HepG2 (cell line): ENCODE measurements at regions not wholly inside any gene's neighbourhood (a gene's known extent, or its start where the extent isn't known, plus 50 kb on each side); places are given as distances from the start of the nearest gene placed in this dataset.

Experiments
- ATM ChIP-seq: fragments of 450-650 bp; IDR thresholded peaks from 2 replicates; pipeline ENCODE4 v1.7.1; 2017; ENCODE audit warnings: mild to moderate bottlenecking, borderline replicate concordance
- CCDC6 ChIP-seq: sonication (generic); formaldehyde crosslinking; IDR thresholded peaks from 2 replicates; pipeline ENCODE4 v1.8.1; 2022; ENCODE audit warnings: mild to moderate bottlenecking, missing genetic modification reagents, moderate library complexity
- RNF2 ChIP-seq: fragments of 450-650 bp; conservative IDR thresholded peaks from 2 replicates; pipeline ENCODE4 v1.6.1; 2016; ENCODE audit warnings: low read depth
- ZBTB10 ChIP-seq: sonication (generic); formaldehyde crosslinking; IDR thresholded peaks from 2 replicates; pipeline ENCODE4 v1.4.0; 2020; ENCODE audit warnings: missing genetic modification reagents, borderline replicate concordance
- ZNF407 ChIP-seq: sonication (generic); formaldehyde crosslinking; IDR thresholded peaks from one replicate; pipeline ENCODE4 v1.5.1; 2020; ENCODE audit warnings: mild to moderate bottlenecking, missing genetic modification reagents; ENCODE audit errors: not compliant biosample characterization
- ZNF430 ChIP-seq: sonication (generic); formaldehyde crosslinking; IDR thresholded peaks from 2 replicates; pipeline ENCODE4 v1.9.0; 2021; ENCODE audit warnings: mild to moderate bottlenecking, missing genetic modification reagents
- ZNF550 ChIP-seq: sonication (generic); formaldehyde crosslinking; IDR thresholded peaks from 2 replicates; pipeline ENCODE4 v1.4.0; 2020; ENCODE audit warnings: mild to moderate bottlenecking, missing genetic modification reagents, borderline replicate concordance
- ZNF777 ChIP-seq: sonication (generic); formaldehyde crosslinking; IDR thresholded peaks from 2 replicates; pipeline ENCODE4 v1.4.0; 2020; ENCODE audit warnings: missing genetic modification reagents
- TF ChIP-seq, protein P1 (sequence below): sonication (generic); formaldehyde crosslinking; IDR thresholded peaks from 2 replicates; pipeline ENCODE4 v1.5.1; 2020; ENCODE audit warnings: mild to moderate bottlenecking, missing genetic modification reagents, moderate library complexity
- TF ChIP-seq, protein P2 (sequence below): sonication (generic); formaldehyde crosslinking; IDR thresholded peaks from 2 replicates; pipeline ENCODE4 v1.9.0; 2021; ENCODE audit warnings: mild to moderate bottlenecking, missing genetic modification reagents

GRCh38 chr12:98232753-98233390, 282.5 kb upstream of the TMPO start (continued):
- no peak for TF ChIP-seq ZNF407 (CRISPR knock-in tag)
- TF ChIP-seq, protein P1, sequence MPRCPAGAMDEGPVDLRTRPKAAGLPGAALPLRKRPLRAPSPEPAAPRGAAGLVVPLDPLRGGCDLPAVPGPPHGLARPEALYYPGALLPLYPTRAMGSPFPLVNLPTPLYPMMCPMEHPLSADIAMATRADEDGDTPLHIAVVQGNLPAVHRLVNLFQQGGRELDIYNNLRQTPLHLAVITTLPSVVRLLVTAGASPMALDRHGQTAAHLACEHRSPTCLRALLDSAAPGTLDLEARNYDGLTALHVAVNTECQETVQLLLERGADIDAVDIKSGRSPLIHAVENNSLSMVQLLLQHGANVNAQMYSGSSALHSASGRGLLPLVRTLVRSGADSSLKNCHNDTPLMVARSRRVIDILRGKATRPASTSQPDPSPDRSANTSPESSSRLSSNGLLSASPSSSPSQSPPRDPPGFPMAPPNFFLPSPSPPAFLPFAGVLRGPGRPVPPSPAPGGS, result no peak
- no peak for TF ChIP-seq ATM
- no peak for TF ChIP-seq ZNF777
- TF ChIP-seq, protein P2, sequence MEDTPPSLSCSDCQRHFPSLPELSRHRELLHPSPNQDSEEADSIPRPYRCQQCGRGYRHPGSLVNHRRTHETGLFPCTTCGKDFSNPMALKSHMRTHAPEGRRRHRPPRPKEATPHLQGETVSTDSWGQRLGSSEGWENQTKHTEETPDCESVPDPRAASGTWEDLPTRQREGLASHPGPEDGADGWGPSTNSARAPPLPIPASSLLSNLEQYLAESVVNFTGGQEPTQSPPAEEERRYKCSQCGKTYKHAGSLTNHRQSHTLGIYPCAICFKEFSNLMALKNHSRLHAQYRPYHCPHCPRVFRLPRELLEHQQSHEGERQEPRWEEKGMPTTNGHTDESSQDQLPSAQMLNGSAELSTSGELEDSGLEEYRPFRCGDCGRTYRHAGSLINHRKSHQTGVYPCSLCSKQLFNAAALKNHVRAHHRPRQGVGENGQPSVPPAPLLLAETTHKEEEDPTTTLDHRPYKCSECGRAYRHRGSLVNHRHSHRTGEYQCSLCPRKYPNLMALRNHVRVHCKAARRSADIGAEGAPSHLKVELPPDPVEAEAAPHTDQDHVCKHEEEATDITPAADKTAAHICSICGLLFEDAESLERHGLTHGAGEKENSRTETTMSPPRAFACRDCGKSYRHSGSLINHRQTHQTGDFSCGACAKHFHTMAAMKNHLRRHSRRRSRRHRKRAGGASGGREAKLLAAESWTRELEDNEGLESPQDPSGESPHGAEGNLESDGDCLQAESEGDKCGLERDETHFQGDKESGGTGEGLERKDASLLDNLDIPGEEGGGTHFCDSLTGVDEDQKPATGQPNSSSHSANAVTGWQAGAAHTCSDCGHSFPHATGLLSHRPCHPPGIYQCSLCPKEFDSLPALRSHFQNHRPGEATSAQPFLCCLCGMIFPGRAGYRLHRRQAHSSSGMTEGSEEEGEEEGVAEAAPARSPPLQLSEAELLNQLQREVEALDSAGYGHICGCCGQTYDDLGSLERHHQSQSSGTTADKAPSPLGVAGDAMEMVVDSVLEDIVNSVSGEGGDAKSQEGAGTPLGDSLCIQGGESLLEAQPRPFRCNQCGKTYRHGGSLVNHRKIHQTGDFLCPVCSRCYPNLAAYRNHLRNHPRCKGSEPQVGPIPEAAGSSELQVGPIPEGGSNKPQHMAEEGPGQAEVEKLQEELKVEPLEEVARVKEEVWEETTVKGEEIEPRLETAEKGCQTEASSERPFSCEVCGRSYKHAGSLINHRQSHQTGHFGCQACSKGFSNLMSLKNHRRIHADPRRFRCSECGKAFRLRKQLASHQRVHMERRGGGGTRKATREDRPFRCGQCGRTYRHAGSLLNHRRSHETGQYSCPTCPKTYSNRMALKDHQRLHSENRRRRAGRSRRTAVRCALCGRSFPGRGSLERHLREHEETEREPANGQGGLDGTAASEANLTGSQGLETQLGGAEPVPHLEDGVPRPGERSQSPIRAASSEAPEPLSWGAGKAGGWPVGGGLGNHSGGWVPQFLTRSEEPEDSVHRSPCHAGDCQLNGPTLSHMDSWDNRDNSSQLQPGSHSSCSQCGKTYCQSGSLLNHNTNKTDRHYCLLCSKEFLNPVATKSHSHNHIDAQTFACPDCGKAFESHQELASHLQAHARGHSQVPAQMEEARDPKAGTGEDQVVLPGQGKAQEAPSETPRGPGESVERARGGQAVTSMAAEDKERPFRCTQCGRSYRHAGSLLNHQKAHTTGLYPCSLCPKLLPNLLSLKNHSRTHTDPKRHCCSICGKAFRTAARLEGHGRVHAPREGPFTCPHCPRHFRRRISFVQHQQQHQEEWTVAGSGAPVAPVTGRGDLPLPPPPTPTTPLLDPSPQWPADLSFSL, result peak; percentile 61; the same call in 1 of the 2 replicates
- TF ChIP-seq ZNF430 (CRISPR knock-in tag), result no peak
- no peak for TF ChIP-seq ZNF550 (CRISPR knock-in tag)
- TF ChIP-seq RNF2, result no peak
- no peak for TF ChIP-seq ZBTB10 (CRISPR knock-in tag)
- no peak for TF ChIP-seq CCDC6 (CRISPR knock-in tag)
